ENCODE measurements at regions not wholly inside any gene's neighbourhood (a gene's known extent, or its start where the extent isn't known, plus 50 kb on each side); places are given as distances from the start of the nearest gene placed in this dataset.
A peak's percentile ranks its signal among the peaks of the same experiment; 100 is the strongest.
"Not testable (repeated sequence)": the region's sequence is repeated elsewhere in the genome, so short reads cannot be mapped to it uniquely, and the experiment has no call there.

- no peak overlapping the region for H3K4me3 ChIP-seq (ENCODE audit: low read length)
- H3K4me1 ChIP-seq (ENCODE audit: control insufficient read depth, insufficient read depth, low read length): no peaks in the 10 kb centered on the region
- no peak for ATAC-seq
- intact Hi-C loops (cut with DNase I): no loop called here
- WGBS: 77% methylated on average over 1 of the region's 1 CpG
- no peaks in the 10 kb centered on the region for H3K9me3 ChIP-seq (ENCODE audit: control insufficient read depth, low read length)
- H3K27me3 ChIP-seq (ENCODE audit: control insufficient read depth, insufficient read depth): no peaks in the 10 kb centered on the region
- DNase-seq: no peak
- H3K27ac ChIP-seq (ENCODE audit: low read length): no peak overlapping the region
Measured at GRCh38 chr2:176999301-176999700, 213.3 kb upstream of the HNRNPA3 start.

GRCh38 chr2:177000061-177000714 is 212.4 kb upstream of the HNRNPA3 start:
- no peak for ATAC-seq
- Histone ChIP-seq H3K9me3 (ENCODE audit: control insufficient read depth, low read length) (no peaks in the 10 kb centered on the region), H3K4me1 (ENCODE audit: control insufficient read depth, insufficient read depth, low read length) (no peaks in the 10 kb centered on the region), H3K4me3 (ENCODE audit: low read length) (no peak overlapping the region), H3K27me3 (ENCODE audit: control insufficient read depth, insufficient read depth) (no peaks in the 10 kb centered on the region), H3K27ac (ENCODE audit: low read length) (no peak overlapping the region)
- no peak for DNase-seq
- intact Hi-C loops (cut with DNase I): no loop called here
- WGBS: 82% methylated on average over 4 of the region's 4 CpGs

- ATAC-seq (no peak), DNase-seq (no peak)
- Histone ChIP-seq H3K27ac (ENCODE audit: low read length) (no peak overlapping the region), H3K9me3 (ENCODE audit: control insufficient read depth, low read length) (no peaks in the 10 kb centered on the region), H3K4me3 (ENCODE audit: low read length) (no peak overlapping the region), H3K27me3 (ENCODE audit: control insufficient read depth, insufficient read depth) (no peaks in the 10 kb centered on the region), H3K4me1 (ENCODE audit: control insufficient read depth, insufficient read depth, low read length) (no peaks in the 10 kb centered on the region)
- intact Hi-C loops (cut with DNase I): no loop called here
- 81% methylated on average over 4 of the region's 4 CpGs for WGBS
Measured at GRCh38 chr2:177000715-177001072, 211.9 kb upstream of the HNRNPA3 start.

- Histone ChIP-seq H3K27me3 (ENCODE audit: control insufficient read depth, insufficient read depth) (no peaks in the 10 kb centered on the region), H3K4me3 (ENCODE audit: low read length) (no peak overlapping the region), H3K27ac (ENCODE audit: low read length) (no peak overlapping the region), H3K4me1 (ENCODE audit: control insufficient read depth, insufficient read depth, low read length) (no peaks in the 10 kb centered on the region), H3K9me3 (ENCODE audit: control insufficient read depth, low read length) (no peaks in the 10 kb centered on the region)
- 81% methylated on average over 2 of the region's 2 CpGs for WGBS
- DNase-seq (no peak), ATAC-seq (no peak)
- intact Hi-C loops (cut with DNase I): no loop called here
Measured at GRCh38 chr2:177001334-177001733, 211.3 kb upstream of the HNRNPA3 start.

- ATAC-seq (no peak), DNase-seq (no peak)
- H3K4me1 ChIP-seq (ENCODE audit: control insufficient read depth, insufficient read depth, low read length): no peaks in the 10 kb centered on the region
- 86% methylated on average over 3 of the region's 3 CpGs for WGBS
- H3K27ac ChIP-seq (ENCODE audit: low read length): no peak overlapping the region
- H3K9me3 ChIP-seq (ENCODE audit: control insufficient read depth, low read length): no peaks in the 10 kb centered on the region
- intact Hi-C loops (cut with DNase I): no loop called here
- H3K4me3 ChIP-seq (ENCODE audit: low read length): no peak overlapping the region
- H3K27me3 ChIP-seq (ENCODE audit: control insufficient read depth, insufficient read depth): no peaks in the 10 kb centered on the region
Measured at GRCh38 chr2:177002983-177003382, 209.6 kb upstream of the HNRNPA3 start.

- peak in 1 of 3 donors; percentile 42 for DNase-seq
- 96% methylated on average over 28 of the region's 28 CpGs for WGBS
- H3K9me3 ChIP-seq (ENCODE audit: control insufficient read depth, low read length); H3K27ac ChIP-seq (ENCODE audit: low read length); intact Hi-C loops (cut with DNase I); H3K27me3 ChIP-seq (ENCODE audit: control insufficient read depth, insufficient read depth); H3K4me1 ChIP-seq (ENCODE audit: control insufficient read depth, insufficient read depth, low read length); ATAC-seq; H3K4me3 ChIP-seq (ENCODE audit: low read length): not testable (repeated sequence)
Measured at GRCh38 chr2:177007726-177008125, 204.9 kb upstream of the HNRNPA3 start.

- intact Hi-C loops (cut with DNase I); ATAC-seq; H3K4me3 ChIP-seq (ENCODE audit: low read length); H3K27ac ChIP-seq (ENCODE audit: low read length); H3K27me3 ChIP-seq (ENCODE audit: control insufficient read depth, insufficient read depth); H3K4me1 ChIP-seq (ENCODE audit: control insufficient read depth, insufficient read depth, low read length); H3K9me3 ChIP-seq (ENCODE audit: control insufficient read depth, low read length): not testable (repeated sequence)
- peak in 1 of 3 donors; percentile 19 for DNase-seq
- WGBS: 82% methylated on average over 17 of the region's 17 CpGs
Measured at GRCh38 chr2:177008662-177009061, 203.9 kb upstream of the HNRNPA3 start.

GRCh38 chr2:177010146-177010545 is 202.4 kb upstream of the HNRNPA3 start:
- Histone ChIP-seq H3K4me1 (ENCODE audit: control insufficient read depth, insufficient read depth, low read length) (no peaks in the 10 kb centered on the region), H3K4me3 (ENCODE audit: low read length) (no peak overlapping the region), H3K9me3 (ENCODE audit: control insufficient read depth, low read length) (no peaks in the 10 kb centered on the region), H3K27me3 (ENCODE audit: control insufficient read depth, insufficient read depth) (no peaks in the 10 kb centered on the region), H3K27ac (ENCODE audit: low read length) (no peak overlapping the region)
- DNase-seq (no peak), ATAC-seq (no peak)
- intact Hi-C loops (cut with DNase I): no loop called here
- 71% methylated on average over 6 of the region's 6 CpGs for WGBS

GRCh38 chr2:177010861-177011260 is 201.7 kb upstream of the HNRNPA3 start:
- ATAC-seq: no peak
- no peak overlapping the region for H3K4me3 ChIP-seq (ENCODE audit: low read length)
- no peaks in the 10 kb centered on the region for H3K27me3 ChIP-seq (ENCODE audit: control insufficient read depth, insufficient read depth)

GRCh38 chr2:177014946-177015345 is 197.6 kb upstream of the HNRNPA3 start:
- Histone ChIP-seq H3K4me3 (ENCODE audit: low read length) (no peak overlapping the region), H3K27me3 (ENCODE audit: control insufficient read depth, insufficient read depth) (no peaks in the 10 kb centered on the region), H3K27ac (ENCODE audit: low read length) (no peak overlapping the region), H3K9me3 (ENCODE audit: control insufficient read depth, low read length) (no peaks in the 10 kb centered on the region), H3K4me1 (ENCODE audit: control insufficient read depth, insufficient read depth, low read length) (no peaks in the 10 kb centered on the region)
- no peak for DNase-seq
- intact Hi-C loops (cut with DNase I): no loop called here
- no peak for ATAC-seq

More at GRCh38 chr2:177010861-177011260, 201.7 kb upstream of the HNRNPA3 start:
- Histone ChIP-seq H3K4me1 (ENCODE audit: control insufficient read depth, insufficient read depth, low read length) (no peaks in the 10 kb centered on the region), H3K9me3 (ENCODE audit: control insufficient read depth, low read length) (no peaks in the 10 kb centered on the region), H3K27ac (ENCODE audit: low read length) (no peak overlapping the region)
- 26% methylated on average over 1 of the region's 1 CpG for WGBS
- intact Hi-C loops (cut with DNase I): no loop called here
- DNase-seq: no peak

- H3K4me3 ChIP-seq (ENCODE audit: low read length): no peak overlapping the region
- DNase-seq (no peak), ATAC-seq (no peak)
Measured at GRCh38 chr2:177015356-177015923, 197.2 kb upstream of the HNRNPA3 start.

More at GRCh38 chr2:177015356-177015923, 197.2 kb upstream of the HNRNPA3 start:
- Histone ChIP-seq H3K9me3 (ENCODE audit: control insufficient read depth, low read length) (no peaks in the 10 kb centered on the region), H3K27ac (ENCODE audit: low read length) (no peak overlapping the region), H3K27me3 (ENCODE audit: control insufficient read depth, insufficient read depth) (no peaks in the 10 kb centered on the region), H3K4me1 (ENCODE audit: control insufficient read depth, insufficient read depth, low read length) (no peaks in the 10 kb centered on the region)
- WGBS: 63% methylated on average over 4 of the region's 4 CpGs
- intact Hi-C loops (cut with DNase I): no loop called here
